ENCODE measurements at regions not wholly inside any gene's neighbourhood (a gene's known extent, or its start where the extent isn't known, plus 50 kb on each side); places are given as distances from the start of the nearest gene placed in this dataset.
"Not testable (repeated sequence)": the region's sequence is repeated elsewhere in the genome, so short reads cannot be mapped to it uniquely, and the experiment has no call there.

DNA sequence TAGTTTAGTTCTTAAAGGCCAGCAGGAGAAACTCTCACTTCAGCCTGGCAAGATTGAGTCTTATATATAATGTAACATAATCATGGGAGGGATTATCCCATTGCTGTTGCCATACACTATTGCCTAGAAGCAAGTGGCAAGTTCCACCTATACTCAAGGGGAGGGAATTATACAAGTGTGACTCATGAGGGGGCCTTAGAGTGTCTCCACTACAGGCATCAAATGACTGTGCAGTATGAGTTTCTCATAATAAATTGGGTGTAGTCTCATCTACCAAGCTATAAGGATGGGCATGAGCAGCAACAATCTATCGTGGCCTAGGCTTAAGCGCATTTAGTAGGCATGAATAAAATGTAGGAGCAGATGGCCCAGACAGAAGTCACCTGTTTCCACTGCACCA, 89.1 kb upstream of the C1GALT1C1 start:
- DNase-seq (ENCODE audit: low spot score) = no peak

DNA sequence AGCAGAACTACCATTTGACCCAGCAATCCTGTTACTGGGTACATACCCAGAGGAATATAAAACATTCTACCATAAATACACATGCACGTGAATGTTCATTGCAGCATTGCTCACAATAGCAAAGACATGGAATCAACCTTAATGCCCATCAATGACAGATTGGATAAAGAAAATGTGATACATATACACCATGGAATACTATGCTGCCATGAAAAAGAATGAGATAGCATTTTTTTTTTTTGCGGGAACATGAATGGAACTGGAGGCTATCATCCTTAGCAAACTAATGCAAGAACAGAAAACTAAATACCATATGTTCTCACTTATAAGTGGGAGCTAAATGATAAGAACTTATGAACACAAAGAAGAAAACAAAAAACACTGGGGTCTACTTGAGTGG, 72.5 kb upstream of the C1GALT1C1 start:
- not testable (repeated sequence) for DNase-seq (ENCODE audit: low spot score)

DNA sequence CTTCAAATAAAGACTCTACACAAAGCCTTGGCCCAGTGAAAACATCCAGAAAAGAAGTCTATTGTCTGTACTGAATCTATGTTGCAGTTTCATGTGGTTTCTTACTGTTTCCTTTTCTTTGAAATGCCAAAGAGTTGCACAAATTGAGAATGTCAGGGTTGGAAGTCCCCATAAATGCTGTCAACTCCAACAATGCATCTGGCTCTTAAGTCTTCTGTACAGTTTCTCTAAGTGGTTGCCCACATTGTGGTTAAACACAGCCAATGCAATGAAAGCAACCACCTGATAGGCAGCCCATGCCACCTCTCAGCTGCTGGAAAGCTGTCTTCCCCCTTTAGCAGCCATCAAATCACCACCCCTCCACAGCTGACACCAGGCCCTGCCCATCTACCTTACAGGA, 67.2 kb upstream of the C1GALT1C1 start:
- no peak for DNase-seq (ENCODE audit: low spot score)

DNA sequence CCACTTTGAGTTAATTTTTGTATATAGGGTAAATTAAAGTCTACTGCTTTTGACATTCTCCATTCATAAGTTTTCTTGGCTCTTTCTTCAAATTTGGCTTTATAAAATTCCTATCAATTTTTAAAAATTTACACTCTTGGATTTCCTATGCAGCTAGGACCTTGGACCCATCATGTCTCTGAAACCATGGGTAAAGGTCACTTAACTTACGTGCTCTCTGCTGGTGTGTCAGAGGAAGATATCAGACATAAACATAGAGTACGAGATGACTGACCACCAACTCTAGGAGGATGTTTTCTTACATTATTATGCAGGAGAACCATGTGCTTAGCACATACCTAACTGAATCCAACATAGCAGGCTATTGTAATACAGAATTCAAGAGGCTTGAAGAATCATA, 62.5 kb upstream of the C1GALT1C1 start:
- no peak for DNase-seq (ENCODE audit: low spot score)

DNA sequence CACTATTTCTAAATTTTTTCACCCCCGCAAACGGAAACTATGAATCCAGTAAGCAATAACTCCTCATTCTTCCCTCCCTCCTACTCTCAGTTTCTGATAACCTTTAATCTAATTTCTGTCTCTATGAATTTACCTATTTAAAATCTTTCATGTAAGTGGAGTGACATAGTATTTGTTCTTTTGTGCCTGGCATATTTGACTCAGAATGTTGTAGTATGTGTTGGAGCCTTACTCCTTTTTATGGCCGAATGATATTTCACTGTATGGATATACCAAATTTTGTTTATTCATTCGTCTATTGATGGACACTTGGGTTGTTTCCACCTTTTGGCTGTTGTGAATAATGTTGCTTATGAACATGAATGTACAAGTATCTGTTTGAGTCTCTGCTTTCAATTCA, 61.1 kb upstream of the C1GALT1C1 start:
- DNase-seq (ENCODE audit: low spot score) = no peak

DNA sequence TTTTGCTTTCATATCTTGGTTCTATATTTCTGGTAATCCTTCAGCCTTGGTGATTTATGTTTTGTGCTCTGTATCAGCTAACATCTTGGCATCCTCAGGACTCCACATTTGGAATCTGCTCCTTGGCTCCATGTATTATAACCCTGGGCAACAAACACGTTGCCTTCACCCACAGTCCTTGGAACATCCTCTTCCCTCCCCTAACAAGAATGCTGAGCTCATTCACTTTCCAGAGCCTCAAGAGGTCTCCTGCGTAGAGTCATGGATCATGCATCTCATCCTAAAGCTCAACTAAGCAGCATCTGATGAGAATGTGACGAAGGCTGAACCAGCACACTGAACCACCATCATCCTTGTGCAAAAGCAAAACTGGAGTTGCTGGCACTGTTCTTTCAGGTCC, 60.5 kb upstream of the C1GALT1C1 start:
- no peak for DNase-seq (ENCODE audit: low spot score)

DNA sequence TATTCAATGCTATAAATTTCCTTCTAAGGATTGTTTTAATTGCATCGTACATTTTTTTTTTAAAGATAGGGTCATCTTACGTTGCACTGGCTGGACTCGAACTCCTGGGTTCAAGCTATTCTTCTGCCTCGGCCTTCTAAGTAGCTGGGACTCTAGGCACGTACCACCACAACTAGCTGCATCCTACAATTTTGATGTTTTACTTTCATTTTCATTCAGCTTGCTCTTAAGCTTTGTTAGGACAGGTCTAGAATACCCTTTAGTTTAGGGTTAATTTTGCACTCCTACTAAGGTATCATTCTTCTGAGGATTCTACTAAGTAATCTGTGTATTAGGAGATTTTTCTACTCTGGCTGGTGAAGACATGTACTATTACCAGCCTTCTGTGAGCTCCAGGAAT, 50.2 kb upstream of the C1GALT1C1 start:
- no peak for DNase-seq (ENCODE audit: low spot score)
